MM.1S (cell line): ENCODE measurements at regions not wholly inside any gene's neighbourhood (a gene's known extent, or its start where the extent isn't known, plus 50 kb on each side); places are given as distances from the start of the nearest gene placed in this dataset.

Experiments
- CTCF ChIP-seq: fragments of 300-600 bp; sonication (generic); IDR thresholded peaks from 2 replicates; pipeline ENCODE4 v1.5.1; 2016; ENCODE audit warnings: antibody characterized with exemption, low read length, mixed read lengths
- EZH2 ChIP-seq: fragments of 300-600 bp; sonication (generic); optimal IDR thresholded peaks from 2 replicates; pipeline ENCODE3; 2017; ENCODE audit warnings: low read depth, mild to moderate bottlenecking, antibody characterized with exemption, low read length, mixed read lengths
- EZH2phosphoT487 ChIP-seq: fragments of 300-600 bp; sonication (generic); IDR thresholded peaks from 2 replicates; pipeline ENCODE4 v1.6.1; 2018; ENCODE audit warnings: antibody characterized with exemption, low read length

- TF ChIP-seq CTCF (no peak), EZH2 (no peak), EZH2phosphoT487 (no peak)
Observed at GRCh38 chr5:77877516-77878355, 101.6 kb upstream of the TBCA start.
